ENCODE measurements at regions not wholly inside any gene's neighbourhood (a gene's known extent, or its start where the extent isn't known, plus 50 kb on each side); places are given as distances from the start of the nearest gene placed in this dataset.

- TF ChIP-seq, protein P1, sequence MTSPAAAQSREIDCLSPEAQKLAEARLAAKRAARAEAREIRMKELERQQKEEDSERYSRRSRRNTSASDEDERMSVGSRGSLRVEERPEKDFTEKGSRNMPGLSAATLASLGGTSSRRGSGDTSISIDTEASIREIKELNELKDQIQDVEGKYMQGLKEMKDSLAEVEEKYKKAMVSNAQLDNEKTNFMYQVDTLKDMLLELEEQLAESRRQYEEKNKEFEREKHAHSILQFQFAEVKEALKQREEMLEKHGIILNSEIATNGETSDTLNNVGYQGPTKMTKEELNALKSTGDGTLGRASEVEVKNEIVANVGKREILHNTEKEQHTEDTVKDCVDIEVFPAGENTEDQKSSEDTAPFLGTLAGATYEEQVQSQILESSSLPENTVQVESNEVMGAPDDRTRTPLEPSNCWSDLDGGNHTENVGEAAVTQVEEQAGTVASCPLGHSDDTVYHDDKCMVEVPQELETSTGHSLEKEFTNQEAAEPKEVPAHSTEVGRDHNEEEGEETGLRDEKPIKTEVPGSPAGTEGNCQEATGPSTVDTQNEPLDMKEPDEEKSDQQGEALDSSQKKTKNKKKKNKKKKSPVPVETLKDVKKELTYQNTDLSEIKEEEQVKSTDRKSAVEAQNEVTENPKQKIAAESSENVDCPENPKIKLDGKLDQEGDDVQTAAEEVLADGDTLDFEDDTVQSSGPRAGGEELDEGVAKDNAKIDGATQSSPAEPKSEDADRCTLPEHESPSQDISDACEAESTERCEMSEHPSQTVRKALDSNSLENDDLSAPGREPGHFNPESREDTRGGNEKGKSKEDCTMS (CRISPR knock-in tag; conservative IDR thresholded peaks at IDR 0.05) = no peak
- no peak for TF ChIP-seq FOXC1 (CRISPR knock-in tag; IDR thresholded peaks at IDR 0.05; ENCODE audit: borderline replicate concordance)
- TF ChIP-seq, protein P2, sequence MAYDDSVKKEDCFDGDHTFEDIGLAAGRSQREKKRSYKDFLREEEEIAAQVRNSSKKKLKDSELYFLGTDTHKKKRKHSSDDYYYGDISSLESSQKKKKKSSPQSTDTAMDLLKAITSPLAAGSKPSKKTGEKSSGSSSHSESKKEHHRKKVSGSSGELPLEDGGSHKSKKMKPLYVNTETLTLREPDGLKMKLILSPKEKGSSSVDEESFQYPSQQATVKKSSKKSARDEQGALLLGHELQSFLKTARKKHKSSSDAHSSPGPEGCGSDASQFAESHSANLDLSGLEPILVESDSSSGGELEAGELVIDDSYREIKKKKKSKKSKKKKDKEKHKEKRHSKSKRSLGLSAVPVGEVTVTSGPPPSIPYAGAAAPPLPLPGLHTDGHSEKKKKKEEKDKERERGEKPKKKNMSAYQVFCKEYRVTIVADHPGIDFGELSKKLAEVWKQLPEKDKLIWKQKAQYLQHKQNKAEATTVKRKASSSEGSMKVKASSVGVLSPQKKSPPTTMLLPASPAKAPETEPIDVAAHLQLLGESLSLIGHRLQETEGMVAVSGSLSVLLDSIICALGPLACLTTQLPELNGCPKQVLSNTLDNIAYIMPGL (CRISPR knock-in tag; IDR thresholded peaks at IDR 0.05; ENCODE audit: borderline replicate concordance in 1 of 2, low read depth in 1 of 2) = no peak
- no peak for TF ChIP-seq SIN3A (IDR thresholded peaks at IDR 0.05; ENCODE audit: borderline replicate concordance, low read depth, low read length)
- no peak for TF ChIP-seq ZNF225 (CRISPR knock-in tag; IDR thresholded peaks at IDR 0.05)
- TF ChIP-seq ARID2 (CRISPR knock-in tag; IDR thresholded peaks at IDR 0.05; ENCODE audit: borderline replicate concordance) = no peak
- TF ChIP-seq ZNF569 (CRISPR knock-in tag; IDR thresholded peaks at IDR 0.05; ENCODE audit: borderline replicate concordance) = no peak
- TF ChIP-seq, protein P3, sequence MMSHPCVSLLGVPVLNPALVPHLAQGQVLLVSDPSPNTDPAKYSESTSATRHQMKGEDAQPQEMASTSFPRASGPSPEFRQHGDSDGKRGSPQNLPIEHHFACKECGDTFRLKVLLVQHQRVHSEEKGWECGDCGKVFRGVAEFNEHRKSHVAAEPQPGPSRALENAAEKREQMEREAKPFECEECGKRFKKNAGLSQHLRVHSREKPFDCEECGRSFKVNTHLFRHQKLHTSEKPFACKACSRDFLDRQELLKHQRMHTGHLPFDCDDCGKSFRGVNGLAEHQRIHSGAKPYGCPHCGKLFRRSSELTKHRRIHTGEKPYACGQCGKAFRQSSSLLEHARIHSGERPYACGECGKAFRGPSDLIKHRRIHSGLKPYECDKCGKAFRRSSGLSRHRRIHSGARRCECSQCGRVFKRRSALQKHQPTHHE (CRISPR knock-in tag; IDR thresholded peaks at IDR 0.05; ENCODE audit: borderline replicate concordance) = no peak
- no peak for TF ChIP-seq REPIN1 (CRISPR knock-in tag; IDR thresholded peaks at IDR 0.05; ENCODE audit: borderline replicate concordance, low read depth)
- no peak for TF ChIP-seq ZNF580 (CRISPR knock-in tag; IDR thresholded peaks at IDR 0.05; ENCODE audit: borderline replicate concordance, low read depth)
- TF ChIP-seq BCL6 (CRISPR knock-in tag; IDR thresholded peaks at IDR 0.05) = no peak
Observed at GRCh38 chr15:94924057-94924456, 692.7 kb downstream of the MCTP2 start (continued).
